ENCODE measurements at regions not wholly inside any gene's neighbourhood (a gene's known extent, or its start where the extent isn't known, plus 50 kb on each side); places are given as distances from the start of the nearest gene placed in this dataset.
"Not testable (repeated sequence)": the region's sequence is repeated elsewhere in the genome, so short reads cannot be mapped to it uniquely, and the experiment has no call there.

GRCh38 chr2:49861821-49862220 lies 707.5 kb upstream of the FSHR start:
- H3K27me3 ChIP-seq (replicated peaks; ENCODE audit: control insufficient read depth, insufficient read depth, low read length) = no peaks in the 10 kb centered on the region
- H3K4me1 ChIP-seq (ENCODE audit: control insufficient read depth, insufficient read depth, low read length) = no peaks in the 10 kb centered on the region
- no peak for DNase-seq (ENCODE audit: low read depth)
- H3K36me3 ChIP-seq (ENCODE audit: control insufficient read depth, insufficient read depth, low read length, severe bottlenecking) = no peaks in the 10 kb centered on the region
- no peak overlapping the region for H3K9ac ChIP-seq (ENCODE audit: low read length)
- H3K4me3 ChIP-seq (ENCODE audit: low read length) = no peak overlapping the region
- H3K9me3 ChIP-seq (ENCODE audit: control insufficient read depth, low read length) = peaks cover under 1% of the 10 kb centered on the region

DNA sequence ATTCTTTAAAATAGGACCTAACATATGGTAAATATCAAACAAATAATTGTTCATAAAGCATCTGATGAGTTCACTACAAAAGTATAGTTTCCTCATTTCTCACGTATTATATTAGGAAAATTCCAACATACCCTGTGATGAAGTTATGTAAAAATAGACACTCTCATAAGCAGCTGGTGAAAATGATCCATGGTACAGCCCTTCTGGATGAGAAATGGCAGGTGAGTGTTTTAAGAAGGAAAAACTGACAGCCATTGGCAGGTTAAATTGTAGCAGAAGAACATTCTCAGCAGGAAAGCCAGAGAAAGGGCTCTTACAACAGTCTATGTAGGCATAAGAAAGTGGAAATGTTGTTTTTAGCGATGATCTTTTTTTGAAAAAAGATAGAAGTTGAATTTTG lies 706.5 kb upstream of the FSHR start:
- no peaks in the 10 kb centered on the region for H3K9me3 ChIP-seq (ENCODE audit: control insufficient read depth, low read length)
- no peaks in the 10 kb centered on the region for H3K4me1 ChIP-seq (ENCODE audit: control insufficient read depth, insufficient read depth, low read length)
- H3K9ac ChIP-seq (ENCODE audit: low read length) = no peak overlapping the region
- H3K4me3 ChIP-seq (ENCODE audit: low read length) = no peak overlapping the region
- no peak for DNase-seq (ENCODE audit: low read depth)
- H3K36me3 ChIP-seq (ENCODE audit: control insufficient read depth, insufficient read depth, low read length, severe bottlenecking) = no peaks in the 10 kb centered on the region
- no peaks in the 10 kb centered on the region for H3K27me3 ChIP-seq (replicated peaks; ENCODE audit: control insufficient read depth, insufficient read depth, low read length)

GRCh38 chr2:49860170-49860569 lies 705.9 kb upstream of the FSHR start:
- no peak overlapping the region for H3K4me3 ChIP-seq (ENCODE audit: low read length)
- no peaks in the 10 kb centered on the region for H3K4me1 ChIP-seq (ENCODE audit: control insufficient read depth, insufficient read depth, low read length)

DNA sequence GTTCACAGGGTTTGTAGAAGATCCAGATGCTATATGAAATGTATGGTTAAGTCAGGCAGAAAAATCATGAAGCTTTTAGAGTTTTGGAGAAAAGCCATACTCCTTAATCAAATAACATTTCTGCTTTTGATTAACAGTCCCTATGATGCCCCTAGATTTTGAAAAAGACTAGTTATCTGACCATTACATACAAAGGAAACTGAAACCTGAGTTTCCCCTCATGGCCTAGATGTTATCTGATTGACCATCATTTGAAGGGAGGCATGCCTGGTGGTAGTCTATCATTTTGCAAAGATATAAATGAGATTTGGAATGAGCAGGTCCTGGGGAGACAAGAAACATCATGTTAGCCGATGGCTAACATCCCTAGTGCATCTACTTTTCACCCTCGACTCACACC lies 704.3 kb upstream of the FSHR start:
- Histone ChIP-seq H3K4me3 (ENCODE audit: low read length) (no peak overlapping the region), H3K36me3 (ENCODE audit: control insufficient read depth, insufficient read depth, low read length, severe bottlenecking) (no peaks in the 10 kb centered on the region), H3K27me3 (replicated peaks; ENCODE audit: control insufficient read depth, insufficient read depth, low read length) (no peaks in the 10 kb centered on the region), H3K9ac (ENCODE audit: low read length) (no peak overlapping the region), H3K9me3 (ENCODE audit: control insufficient read depth, low read length) (no peaks in the 10 kb centered on the region), H3K4me1 (ENCODE audit: control insufficient read depth, insufficient read depth, low read length) (no peaks in the 10 kb centered on the region)
- DNase-seq (ENCODE audit: low read depth) = no peak

More at GRCh38 chr2:49860170-49860569, 705.9 kb upstream of the FSHR start:
- H3K36me3 ChIP-seq (ENCODE audit: control insufficient read depth, insufficient read depth, low read length, severe bottlenecking) = no peaks in the 10 kb centered on the region
- no peak for DNase-seq (ENCODE audit: low read depth)
- no peak overlapping the region for H3K9ac ChIP-seq (ENCODE audit: low read length)
- no peaks in the 10 kb centered on the region for H3K27me3 ChIP-seq (replicated peaks; ENCODE audit: control insufficient read depth, insufficient read depth, low read length)
- no peaks in the 10 kb centered on the region for H3K9me3 ChIP-seq (ENCODE audit: control insufficient read depth, low read length)

DNA sequence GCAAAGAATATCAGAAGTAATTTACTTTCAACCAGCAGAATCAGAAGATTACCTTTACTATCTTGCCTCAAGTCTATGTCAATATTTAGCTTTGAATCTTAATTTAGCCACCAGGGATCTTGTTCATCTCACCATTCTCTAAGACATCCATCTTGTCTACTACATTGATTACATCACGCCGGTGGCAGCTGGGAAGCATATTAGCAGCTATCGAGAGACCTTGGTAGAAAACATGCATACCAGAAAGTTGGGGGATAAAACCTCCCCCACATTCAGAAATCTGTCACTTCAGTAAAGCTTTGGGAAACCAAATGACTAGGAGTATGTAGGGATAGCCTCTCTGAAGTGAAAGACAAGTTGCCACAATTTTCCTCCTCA lies 703.8 kb upstream of the FSHR start:
- Histone ChIP-seq H3K36me3 (ENCODE audit: control insufficient read depth, insufficient read depth, low read length, severe bottlenecking) (no peaks in the 10 kb centered on the region), H3K9me3 (ENCODE audit: control insufficient read depth, low read length) (no peaks in the 10 kb centered on the region), H3K9ac (ENCODE audit: low read length) (no peak overlapping the region), H3K4me3 (ENCODE audit: low read length) (no peak overlapping the region), H3K27me3 (replicated peaks; ENCODE audit: control insufficient read depth, insufficient read depth, low read length) (no peaks in the 10 kb centered on the region), H3K4me1 (ENCODE audit: control insufficient read depth, insufficient read depth, low read length) (no peaks in the 10 kb centered on the region)
- DNase-seq (ENCODE audit: low read depth) = no peak

- Histone ChIP-seq H3K36me3 (ENCODE audit: control insufficient read depth, insufficient read depth, low read length, severe bottlenecking) (no peaks in the 10 kb centered on the region), H3K27me3 (replicated peaks; ENCODE audit: control insufficient read depth, insufficient read depth, low read length) (no peaks in the 10 kb centered on the region), H3K4me1 (ENCODE audit: control insufficient read depth, insufficient read depth, low read length) (no peaks in the 10 kb centered on the region), H3K9me3 (ENCODE audit: control insufficient read depth, low read length) (no peaks in the 10 kb centered on the region), H3K9ac (ENCODE audit: low read length) (no peak overlapping the region), H3K4me3 (ENCODE audit: low read length) (no peak overlapping the region)
- DNase-seq (ENCODE audit: low read depth) = no peak
These were observed 703.2 kb upstream of the FSHR start for GRCh38 chr2:49857371-49858112.

GRCh38 chr2:49845671-49846070 lies 691.4 kb upstream of the FSHR start:
- H3K4me3 ChIP-seq (ENCODE audit: low read length) = no peak overlapping the region
- no peaks in the 10 kb centered on the region for H3K4me1 ChIP-seq (ENCODE audit: control insufficient read depth, insufficient read depth, low read length)
- H3K27me3 ChIP-seq (replicated peaks; ENCODE audit: control insufficient read depth, insufficient read depth, low read length) = no peaks in the 10 kb centered on the region
- H3K36me3 ChIP-seq (ENCODE audit: control insufficient read depth, insufficient read depth, low read length, severe bottlenecking) = no peaks in the 10 kb centered on the region
- no peak overlapping the region for H3K9ac ChIP-seq (ENCODE audit: low read length)
- DNase-seq (ENCODE audit: low read depth) = no peak
- H3K9me3 ChIP-seq (ENCODE audit: control insufficient read depth, low read length) = no peaks in the 10 kb centered on the region

DNA sequence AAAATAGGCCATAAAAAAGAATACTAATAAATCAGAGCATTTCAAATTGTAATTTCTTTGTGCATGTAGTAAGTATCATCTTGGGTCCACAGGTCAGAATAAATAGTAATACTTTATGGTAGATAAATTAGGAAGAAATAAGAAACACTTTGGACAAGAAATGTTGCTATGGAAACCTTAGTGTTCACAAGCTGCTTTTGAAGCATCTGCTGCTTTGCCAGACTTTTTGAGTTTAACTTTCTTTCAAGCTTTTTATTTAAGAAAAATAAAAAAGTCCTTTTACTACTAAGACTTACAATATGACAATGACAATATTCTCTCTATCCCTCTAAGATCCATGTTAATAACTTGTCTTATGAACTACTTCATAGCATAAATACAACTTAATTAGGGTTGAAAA lies 690.7 kb upstream of the FSHR start:
- H3K9ac ChIP-seq (ENCODE audit: low read length) = no peak overlapping the region
- H3K9me3 ChIP-seq (ENCODE audit: control insufficient read depth, low read length) = no peaks in the 10 kb centered on the region
- H3K4me1 ChIP-seq (ENCODE audit: control insufficient read depth, insufficient read depth, low read length) = no peaks in the 10 kb centered on the region
- H3K4me3 ChIP-seq (ENCODE audit: low read length) = no peak overlapping the region
- H3K36me3 ChIP-seq (ENCODE audit: control insufficient read depth, insufficient read depth, low read length, severe bottlenecking) = no peaks in the 10 kb centered on the region
- no peaks in the 10 kb centered on the region for H3K27me3 ChIP-seq (replicated peaks; ENCODE audit: control insufficient read depth, insufficient read depth, low read length)
- DNase-seq (ENCODE audit: low read depth) = no peak

DNA sequence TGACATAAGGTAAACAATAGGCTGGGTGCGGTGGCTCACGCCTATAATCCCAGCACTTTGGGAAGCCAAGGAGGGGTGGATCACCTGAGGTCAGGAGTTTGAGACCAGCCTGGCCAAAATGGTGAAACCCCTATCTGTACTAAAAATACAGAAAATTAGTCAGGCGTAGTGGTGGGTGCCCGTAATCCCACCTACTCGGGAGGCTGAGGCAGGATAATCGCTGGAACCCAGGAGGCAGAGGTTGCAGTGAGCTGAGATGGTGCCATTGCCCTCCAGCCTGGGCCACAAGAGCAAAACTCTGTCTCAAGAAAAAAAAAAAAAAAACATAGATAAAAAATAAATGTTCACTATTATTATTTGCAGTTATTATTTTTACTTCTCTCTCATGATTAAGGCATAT lies 689.8 kb upstream of the FSHR start:
- not testable (repeated sequence) for H3K9me3 ChIP-seq (ENCODE audit: control insufficient read depth, low read length); H3K9ac ChIP-seq (ENCODE audit: low read length); DNase-seq (ENCODE audit: low read depth); H3K27me3 ChIP-seq (replicated peaks; ENCODE audit: control insufficient read depth, insufficient read depth, low read length); H3K4me3 ChIP-seq (ENCODE audit: low read length); H3K36me3 ChIP-seq (ENCODE audit: control insufficient read depth, insufficient read depth, low read length, severe bottlenecking); H3K4me1 ChIP-seq (ENCODE audit: control insufficient read depth, insufficient read depth, low read length)

- H3K4me3 ChIP-seq (ENCODE audit: low read length) = no peak overlapping the region
- no peak overlapping the region for H3K9ac ChIP-seq (ENCODE audit: low read length)
- DNase-seq (ENCODE audit: low read depth) = no peak
- H3K9me3 ChIP-seq (ENCODE audit: control insufficient read depth, low read length) = no peaks in the 10 kb centered on the region
- no peaks in the 10 kb centered on the region for H3K36me3 ChIP-seq (ENCODE audit: control insufficient read depth, insufficient read depth, low read length, severe bottlenecking)
- no peaks in the 10 kb centered on the region for H3K27me3 ChIP-seq (replicated peaks; ENCODE audit: control insufficient read depth, insufficient read depth, low read length)
- no peaks in the 10 kb centered on the region for H3K4me1 ChIP-seq (ENCODE audit: control insufficient read depth, insufficient read depth, low read length)
These were observed 689.0 kb upstream of the FSHR start for GRCh38 chr2:49843314-49843713.

- no peaks in the 10 kb centered on the region for H3K27me3 ChIP-seq (replicated peaks; ENCODE audit: control insufficient read depth, insufficient read depth, low read length)
- DNase-seq (ENCODE audit: low read depth) = no peak
- no peaks in the 10 kb centered on the region for H3K36me3 ChIP-seq (ENCODE audit: control insufficient read depth, insufficient read depth, low read length, severe bottlenecking)
- no peak overlapping the region for H3K9ac ChIP-seq (ENCODE audit: low read length)
- no peaks in the 10 kb centered on the region for H3K9me3 ChIP-seq (ENCODE audit: control insufficient read depth, low read length)
- no peaks in the 10 kb centered on the region for H3K4me1 ChIP-seq (ENCODE audit: control insufficient read depth, insufficient read depth, low read length)
- no peak overlapping the region for H3K4me3 ChIP-seq (ENCODE audit: low read length)
These were observed 686.2 kb upstream of the FSHR start for GRCh38 chr2:49840428-49840975.

DNA sequence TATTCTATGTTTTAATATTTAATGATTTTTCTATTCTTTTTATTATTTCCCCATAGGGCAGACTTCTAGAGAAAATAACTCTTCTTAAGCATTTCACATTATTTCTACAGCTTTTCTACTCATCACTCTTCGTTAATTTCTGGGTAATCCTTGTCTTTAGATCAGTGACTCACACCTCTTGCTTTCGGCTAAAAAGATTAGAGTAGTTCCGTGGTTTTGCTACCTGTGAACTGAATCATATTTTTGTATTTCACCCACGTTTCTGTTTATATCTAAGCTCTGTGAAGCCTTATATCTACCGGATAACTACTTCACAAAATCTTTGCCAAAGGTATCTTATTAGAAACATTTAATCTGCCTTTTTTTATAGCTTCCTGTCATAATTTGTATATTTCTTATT lies 685.5 kb upstream of the FSHR start:
- Histone ChIP-seq H3K4me1 (ENCODE audit: control insufficient read depth, insufficient read depth, low read length) (no peaks in the 10 kb centered on the region), H3K9me3 (ENCODE audit: control insufficient read depth, low read length) (no peaks in the 10 kb centered on the region), H3K4me3 (ENCODE audit: low read length) (no peak overlapping the region), H3K9ac (ENCODE audit: low read length) (no peak overlapping the region), H3K36me3 (ENCODE audit: control insufficient read depth, insufficient read depth, low read length, severe bottlenecking) (no peaks in the 10 kb centered on the region), H3K27me3 (replicated peaks; ENCODE audit: control insufficient read depth, insufficient read depth, low read length) (no peaks in the 10 kb centered on the region)
- no peak for DNase-seq (ENCODE audit: low read depth)
